HepG2 (cell line): ENCODE measurements at regions not wholly inside any gene's neighbourhood (a gene's known extent, or its start where the extent isn't known, plus 50 kb on each side); places are given as distances from the start of the nearest gene placed in this dataset.

Experiments
- ATAC-seq: fragments of 200-7000 bp; cut with Tn5 transposase; 3 replicates; pipeline ENCODE4 v1.9.1; 2020; ENCODE audit warnings: mild to moderate bottlenecking, moderate library complexity
- BruUV-seq: library from RNA; stranded (reverse); fragments of 400-500 nt; replicated peaks from 2 replicates; lab custom pipeline; 2021; lab: Mats Ljungman, UMichigan
- CTCF ChIA-PET: fragments of 300-600 bp; formaldehyde crosslinking; extraction: SDS; loops from one replicate; lab custom pipeline; 2021; ENCODE audit warnings: low total read pairs, inconsistent platforms, low intra/inter-chr PET ratio; lab: Yijun Ruan, JAX
- POLR2A ChIA-PET: fragments of 350-600 bp; sonication (Branson Sonifier 250); formaldehyde crosslinking; loops from one replicate; lab custom pipeline; 2020; ENCODE audit warnings: antibody characterized with exemption, inconsistent platforms; lab: Yijun Ruan, JAX
- DNase-seq: peaks from one replicate; pipeline ENCODE4 v3.0.0-alpha.2; 2015; ENCODE audit warnings: low spot score
- FAIRE-seq: peaks from 3 replicates; lab custom pipeline; 2011; peaks lifted over from hg19 to GRCh38; lab: Jason Lieb, UNC
- H2AFZ ChIP-seq: one replicate; pipeline ENCODE4 v1.6.1; 2011; ENCODE audit warnings: low read length, inconsistent platforms
- H3K27ac ChIP-seq: fragments of 300-600 bp; 3 replicates; pipeline ENCODE4 v1.8.0; 2011; ENCODE audit warnings: mixed run types, mild to moderate bottlenecking, mixed read lengths, low read length, inconsistent platforms; ENCODE audit not compliant: insufficient read depth; ENCODE audit errors: extremely low read length
- H3K27me3 ChIP-seq, 2 experiments: fragments of 200-600 bp in 1 of 2; 2 replicates in 1 of 2; 3 replicates in 1 of 2; pipeline versions ENCODE4 v1.6.0 to v1.8.0; 2011; ENCODE audit warnings: low read length in 2 of 2, mild to moderate bottlenecking in 2 of 2, moderate library complexity in 2 of 2, inconsistent platforms in 1 of 2; ENCODE audit not compliant: insufficient read depth in 2 of 2, control insufficient read depth in 1 of 2
- H3K36me3 ChIP-seq, 2 experiments: fragments of 200-600 bp in 1 of 2; replicated peaks in 1 of 2; 2 replicates in 1 of 2; 3 replicates in 1 of 2; pipeline versions ENCODE4 v1.5.1 to v1.8.0; 2011; ENCODE audit warnings: low read length in 2 of 2, inconsistent platforms in 1 of 2; ENCODE audit not compliant: insufficient read depth in 2 of 2, control insufficient read depth in 1 of 2
- H3K4me1 ChIP-seq: 2 replicates; pipeline ENCODE4 v1.5.1; 2012; ENCODE audit warnings: low read length, inconsistent platforms; ENCODE audit not compliant: insufficient read depth
- H3K4me2 ChIP-seq: 2 replicates; pipeline ENCODE4 v1.6.0; 2011; ENCODE audit warnings: low read depth, low read length, inconsistent platforms
- H3K4me3 ChIP-seq, 3 experiments: fragments of 200-600 bp in 1 of 3; sonication (generic), shearing (Covaris generic) in 1 of 3; replicated peaks in 1 of 3; 2 replicates each; pipeline ENCODE4 v1.5.1; 2011 to 2016; ENCODE audit warnings: low read length in 3 of 3, inconsistent platforms in 2 of 3, low read depth in 2 of 3, mild to moderate bottlenecking in 2 of 3, control low read depth in 1 of 3, mixed read lengths in 1 of 3; ENCODE audit not compliant: insufficient read depth in 1 of 3
- H3K79me2 ChIP-seq: one replicate; pipeline ENCODE4 v1.6.1; 2011; ENCODE audit warnings: low read length, inconsistent platforms; ENCODE audit not compliant: insufficient read depth
- H3K9ac ChIP-seq: 2 replicates; pipeline ENCODE4 v1.6.0; 2011; ENCODE audit warnings: mild to moderate bottlenecking, low read depth, low read length, inconsistent platforms; ENCODE audit not compliant: insufficient read depth
- H3K9me3 ChIP-seq: 2 replicates; pipeline ENCODE4 v1.5.1; 2012; ENCODE audit warnings: mild to moderate bottlenecking, low read length
- H4K20me1 ChIP-seq: 2 replicates; pipeline ENCODE4 v1.6.0; 2011; ENCODE audit warnings: inconsistent platforms, mild to moderate bottlenecking, low read length, moderate library complexity; ENCODE audit not compliant: insufficient read depth
- BRF2 ChIP-seq: sonication (generic); formaldehyde crosslinking; IDR thresholded peaks from 2 replicates; pipeline ENCODE4 v1.8.1; 2022; ENCODE audit warnings: mild to moderate bottlenecking, missing genetic modification reagents
- CREB3 ChIP-seq: sonication (generic); formaldehyde crosslinking; IDR thresholded peaks from 2 replicates; pipeline ENCODE4 v1.5.0; 2020; ENCODE audit warnings: missing genetic modification reagents
- GMEB2 ChIP-seq: IDR thresholded peaks from 2 replicates; pipeline ENCODE4 v1.6.1; 2016; ENCODE audit warnings: missing biosample characterization, missing genetic modification reagents, low read depth
- HES4 ChIP-seq: sonication (generic); formaldehyde crosslinking; IDR thresholded peaks from 2 replicates; pipeline ENCODE4 v1.9.0; 2021; ENCODE audit warnings: mild to moderate bottlenecking, missing genetic modification reagents, borderline replicate concordance
- HOXA9 ChIP-seq: sonication (generic); formaldehyde crosslinking; IDR thresholded peaks from 2 replicates; pipeline ENCODE4 v1.8.1; 2022; ENCODE audit warnings: missing genetic modification reagents, mild to moderate bottlenecking, moderate library complexity, borderline replicate concordance
- IRX3 ChIP-seq: sonication (generic); formaldehyde crosslinking; IDR thresholded peaks from 2 replicates; pipeline ENCODE4 v1.8.1; 2023; ENCODE audit warnings: mild to moderate bottlenecking, low read depth, missing genetic modification reagents, borderline replicate concordance
- MAF1 ChIP-seq: sonication (generic); formaldehyde crosslinking; IDR thresholded peaks from 2 replicates; pipeline ENCODE4 v1.5.0; 2020; ENCODE audit warnings: missing genetic modification reagents, borderline replicate concordance
- NCOA1 ChIP-seq: sonication (generic); formaldehyde crosslinking; IDR thresholded peaks from 2 replicates; pipeline ENCODE4 v1.9.0; 2021; ENCODE audit warnings: missing genetic modification reagents
- RCOR2 ChIP-seq: IDR thresholded peaks from 2 replicates; pipeline ENCODE4 v1.6.1; 2016; ENCODE audit warnings: missing biosample characterization, missing genetic modification reagents
- ZNF10 ChIP-seq: sonication (generic); formaldehyde crosslinking; IDR thresholded peaks from 2 replicates; pipeline ENCODE4 v1.4.0; 2020; ENCODE audit warnings: mild to moderate bottlenecking, low read depth, missing genetic modification reagents, borderline replicate concordance
- ZNF24 ChIP-seq: fragments of 450-650 bp; IDR thresholded peaks from 2 replicates; pipeline ENCODE4 v1.6.1; 2017; ENCODE audit warnings: antibody characterized with exemption, mild to moderate bottlenecking
- ZNF292 ChIP-seq: sonication (generic); formaldehyde crosslinking; IDR thresholded peaks from 2 replicates; pipeline ENCODE4 v1.8.1; 2022; ENCODE audit warnings: mild to moderate bottlenecking, low read depth, missing genetic modification reagents, borderline replicate concordance
- ZNF558 ChIP-seq: sonication (generic); formaldehyde crosslinking; IDR thresholded peaks from 2 replicates; pipeline ENCODE4 v1.9.0; 2022; ENCODE audit warnings: mild to moderate bottlenecking, missing genetic modification reagents, borderline replicate concordance
- ZSCAN20 ChIP-seq: sonication (generic); formaldehyde crosslinking; IDR thresholded peaks from 2 replicates; pipeline ENCODE4 v1.4.0; 2020; ENCODE audit warnings: missing genetic modification reagents, mild to moderate bottlenecking, borderline replicate concordance
- ZSCAN29 ChIP-seq: sonication (generic); formaldehyde crosslinking; conservative IDR thresholded peaks from 2 replicates; pipeline ENCODE4 v1.4.0; 2020; ENCODE audit warnings: mild to moderate bottlenecking, missing genetic modification reagents
- WGBS: methylation state at CpG from one replicate; pipeline ENCODE4 v1.1.6; 2017; ENCODE audit warnings: low lambda C conversion rate; 5-methylcytosine and 5-hydroxymethylcytosine counted together
- in situ Hi-C: cut with HindIII; loops from 2 replicates; pipeline ENCODE4 v1.10.0; 2017; ENCODE audit warnings: low pct_unique_long_range_greater_than_20kb; ENCODE audit not compliant: extremely low pct_ligation_motif_present
- intact Hi-C: fragments of 100-400 bp; cut with micrococcal nuclease; formaldehyde crosslinking; loops from one replicate; pipeline ENCODE4 v1.10.0; 2022; ENCODE audit not compliant: unreplicated experiment

- Histone ChIP-seq H3K9me3 (peaks cover 16% of the 10 kb centered on the region), H3K27ac (no peak overlapping the region), H3K4me2 (no peak overlapping the region), H2AFZ (no peak overlapping the region), H4K20me1 (no peaks in the 10 kb centered on the region), H3K27me3 (no peaks in the 10 kb centered on the region), H3K36me3 (no peaks in the 10 kb centered on the region), H3K4me1 (no peaks in the 10 kb centered on the region), H3K9ac (no peak overlapping the region)
- DNase-seq = no peak
- no peak for FAIRE-seq
- POLR2A ChIA-PET = no interaction called here
- BruUV-seq = no TSS peak
- TF ChIP-seq HES4 (CRISPR knock-in tag) = no peak
- no peak for TF ChIP-seq BRF2 (CRISPR knock-in tag)
- no peak for TF ChIP-seq ZSCAN29 (CRISPR knock-in tag)
- no peak for TF ChIP-seq ZNF24
- TF ChIP-seq ZNF292 (CRISPR knock-in tag) = no peak
- TF ChIP-seq MAF1 = no peak
- no peak for TF ChIP-seq GMEB2 (CRISPR knock-in tag)
- TF ChIP-seq ZSCAN20 (CRISPR knock-in tag) = no peak
- TF ChIP-seq ZNF10 (CRISPR knock-in tag) = no peak
- TF ChIP-seq CREB3 (CRISPR knock-in tag) = no peak
- TF ChIP-seq IRX3 = no peak
- no peak for TF ChIP-seq ZNF558 (CRISPR knock-in tag)
- TF ChIP-seq RCOR2 (CRISPR knock-in tag) = no peak
- TF ChIP-seq HOXA9 = no peak
- TF ChIP-seq NCOA1 = no peak
- TF ChIP-seq, all 625 proteins: peak for 0
- ATAC-seq = no peak
- CTCF ChIA-PET = no interaction called here
- 38% methylated on average over 5 of the region's 5 CpGs for WGBS
- in situ Hi-C loops = no loop called here
- Histone ChIP-seq H3K4me3 (no peak overlapping the region), H3K79me2 (no peaks in the 10 kb centered on the region)
- intact Hi-C loops = no loop called here
These were observed 1342.4 kb downstream of the EFNB2 start for GRCh38 chr13:105193026-105193425.
